Right lobe of liver (tissue), 6 donors: ENCODE measurements at regions not wholly inside any gene's neighbourhood (a gene's known extent, or its start where the extent isn't known, plus 50 kb on each side); places are given as distances from the start of the nearest gene placed in this dataset.

Experiments used
- ATAC-seq, 4 donors: fragments of 200-7000 bp; cut with Tn5 transposase; one replicate each; pipeline ENCODE4 v1.9.1; 2020; ENCODE audit warnings: mild to moderate bottlenecking in 4 of 4, moderate library complexity in 4 of 4
- DNase-seq, 3 donors: peaks; one replicate each; pipeline ENCODE4 v3.0.0-alpha.2; 2020
- H3K27ac ChIP-seq, 3 donors: fragments of 200-600 bp; one replicate each; pipeline ENCODE4 v1.8.0; 2022
- H3K27me3 ChIP-seq, 2 donors: fragments of 200-600 bp; one replicate each; pipeline ENCODE4 v1.8.0; 2022
- H3K36me3 ChIP-seq, 4 donors: fragments of 200-600 bp; sonication (generic) in 1 of 4; one replicate each; pipeline versions ENCODE4 v1.5.1 to v1.8.0; 2017 to 2022; ENCODE audit warnings: control low read depth in 1 of 4
- H3K4me1 ChIP-seq, 4 donors: fragments of 200-600 bp; sonication (generic) in 1 of 4; one replicate each; pipeline versions ENCODE4 v1.5.1 to v1.8.0; 2017 to 2022; ENCODE audit warnings: control low read depth in 1 of 4
- H3K4me3 ChIP-seq, 3 donors: fragments of 200-600 bp; one replicate each; pipeline ENCODE4 v1.8.0; 2022
- H3K9me3 ChIP-seq, 4 donors: fragments of 200-600 bp; sonication (generic) in 1 of 4; one replicate each; pipeline versions ENCODE4 v1.5.1 to v1.8.0; 2017 to 2022; ENCODE audit warnings: control low read depth in 1 of 4
- CTCF ChIP-seq, 4 donors: fragments of 200-600 bp in 3 of 4; fragments of 450-650 bp in 1 of 4; IDR thresholded peaks; one replicate each; pipeline versions ENCODE4 v1.5.1 to v1.8.0; 2016 to 2022; ENCODE audit warnings: antibody characterized with exemption in 4 of 4, mild to moderate bottlenecking in 2 of 4
- POLR2A ChIP-seq: fragments of 450-650 bp; IDR thresholded peaks from one replicate; pipeline ENCODE4 v1.6.1; 2017; ENCODE audit warnings: antibody characterized with exemption, mild to moderate bottlenecking
- WGBS: methylation state at CpG from one replicate; pipeline ENCODE4 v1.1.6; 2018; ENCODE audit warnings: low coverage, low lambda C conversion rate; ENCODE audit not compliant: insufficient coverage; ENCODE audit errors: missing lambda C conversion rate; 5-methylcytosine and 5-hydroxymethylcytosine counted together
- intact Hi-C, 2 donors: fragments of 100-400 bp; cut with DNase I; formaldehyde crosslinking; loops; one replicate each; pipeline versions ENCODE4 v1.11.2 to v1.14.1; 2022
- donor health status: DM: no; HTN: yes; CAD: no.
- donor health status: DM: no; HTN: no; CAD: no.
- donor health status: DM: no; HTN: no; CAD: no.
- donor health status: DM: no; HTN: yes; CAD: no.
- donor health status: DM: no; HTN: yes; CAD: no.

GRCh38 chr1:2914702-2915101, 106.6 kb upstream of the ACTRT2 start:
- no peak for ATAC-seq
- intact Hi-C loops: no loop called here
- Histone ChIP-seq H3K27me3 (no peaks in the 10 kb centered on the region), H3K4me1 (no peaks in the 10 kb centered on the region), H3K36me3 (no peaks in the 10 kb centered on the region), H3K27ac (no peak overlapping the region), H3K4me3 (no peak overlapping the region), H3K9me3 (no peaks in the 10 kb centered on the region)
- no peak for DNase-seq
- 40% methylated on average over 2 of the region's 6 CpGs for WGBS
- TF ChIP-seq CTCF (IDR thresholded peaks at IDR 0.05): no peak

- intact Hi-C loops: no loop called here
- 96% methylated on average over 3 of the region's 3 CpGs for WGBS
- ATAC-seq (no peak), DNase-seq (no peak)
- H3K4me1 ChIP-seq: no peaks in the 10 kb centered on the region
- H3K27ac ChIP-seq: no peak overlapping the region
- no peaks in the 10 kb centered on the region for H3K36me3 ChIP-seq
- H3K4me3 ChIP-seq: no peak overlapping the region
- TF ChIP-seq POLR2A (no peak), CTCF (IDR thresholded peaks at IDR 0.05) (no peak)
- no peaks in the 10 kb centered on the region for H3K9me3 ChIP-seq
- H3K27me3 ChIP-seq: no peaks in the 10 kb centered on the region
Observed at GRCh38 chr1:2916153-2916552, 105.1 kb upstream of the ACTRT2 start.

GRCh38 chr1:2916706-2917105, 104.6 kb upstream of the ACTRT2 start:
- H3K27me3 ChIP-seq: no peaks in the 10 kb centered on the region
- ATAC-seq: no peak
- H3K27ac ChIP-seq: no peak overlapping the region
- 60% methylated on average over 1 of the region's 19 CpGs for WGBS
- H3K36me3 ChIP-seq: no peaks in the 10 kb centered on the region
- no peak overlapping the region for H3K4me3 ChIP-seq
- DNase-seq: no peak
- no peaks in the 10 kb centered on the region for H3K4me1 ChIP-seq
- TF ChIP-seq CTCF (IDR thresholded peaks at IDR 0.05) (no peak), POLR2A (no peak)
- no peaks in the 10 kb centered on the region for H3K9me3 ChIP-seq
- intact Hi-C loops: no loop called here

GRCh38 chr1:2917284-2917683, 104.0 kb upstream of the ACTRT2 start:
- Histone ChIP-seq H3K4me1 (no peaks in the 10 kb centered on the region), H3K36me3 (no peaks in the 10 kb centered on the region), H3K27me3 (no peaks in the 10 kb centered on the region), H3K27ac (no peak overlapping the region), H3K9me3 (no peaks in the 10 kb centered on the region), H3K4me3 (no peak overlapping the region)
- ATAC-seq (no peak), DNase-seq (no peak)
- WGBS: 61% methylated on average over 3 of the region's 17 CpGs
- TF ChIP-seq CTCF (IDR thresholded peaks at IDR 0.05) (no peak), POLR2A (no peak)
- intact Hi-C loops: no loop called here

GRCh38 chr1:2918441-2918840, 102.8 kb upstream of the ACTRT2 start:
- Histone ChIP-seq H3K4me1 (no peaks in the 10 kb centered on the region), H3K36me3 (no peaks in the 10 kb centered on the region), H3K27ac (no peak overlapping the region), H3K9me3 (no peaks in the 10 kb centered on the region), H3K27me3 (no peaks in the 10 kb centered on the region), H3K4me3 (no peak overlapping the region)
- 78% methylated on average over 8 of the region's 16 CpGs for WGBS
- ATAC-seq (no peak), DNase-seq (no peak)
- intact Hi-C loops: no loop called here
- TF ChIP-seq CTCF (IDR thresholded peaks at IDR 0.05) (no peak), POLR2A (no peak)
